MV-4-11 (cell line): ENCODE measurements at regions not wholly inside any gene's neighbourhood (a gene's known extent, or its start where the extent isn't known, plus 50 kb on each side); places are given as distances from the start of the nearest gene placed in this dataset.

ENCODE experiments used
- DNase-seq: peaks from one replicate; lab custom pipeline; 2025; lab: John Stamatoyannopoulos, UW

DNA sequence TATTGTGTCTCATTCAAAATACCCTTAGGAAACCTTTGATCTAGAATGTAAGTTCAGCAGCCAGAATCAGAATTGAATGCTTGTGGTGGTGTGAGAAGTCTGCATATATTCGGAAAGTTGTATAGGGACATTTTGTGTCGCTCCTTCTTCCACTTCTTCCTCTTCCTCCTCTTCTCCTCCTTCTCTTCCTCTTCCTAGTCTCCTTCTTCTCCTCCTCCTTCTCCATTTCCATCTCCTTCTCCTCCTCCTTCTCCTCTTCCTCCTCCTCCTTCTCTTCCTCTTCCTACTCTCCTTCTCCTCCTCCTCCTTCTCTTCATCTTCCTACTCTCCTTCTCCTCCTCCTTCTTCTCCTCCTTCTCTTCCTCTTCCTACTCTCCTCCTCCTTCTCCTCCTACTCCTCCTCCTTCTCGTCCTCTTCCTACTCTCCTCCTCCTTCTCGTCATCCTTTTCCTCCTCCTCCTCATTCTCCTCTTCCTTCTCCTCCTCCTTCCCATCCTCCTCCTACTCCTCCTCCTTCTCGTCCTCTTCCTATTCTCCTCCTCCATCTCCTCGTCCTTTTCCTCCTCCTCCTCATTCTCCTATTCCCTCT lies 749.3 kb upstream of the GOLIM4 start:
- no peak for DNase-seq

DNA sequence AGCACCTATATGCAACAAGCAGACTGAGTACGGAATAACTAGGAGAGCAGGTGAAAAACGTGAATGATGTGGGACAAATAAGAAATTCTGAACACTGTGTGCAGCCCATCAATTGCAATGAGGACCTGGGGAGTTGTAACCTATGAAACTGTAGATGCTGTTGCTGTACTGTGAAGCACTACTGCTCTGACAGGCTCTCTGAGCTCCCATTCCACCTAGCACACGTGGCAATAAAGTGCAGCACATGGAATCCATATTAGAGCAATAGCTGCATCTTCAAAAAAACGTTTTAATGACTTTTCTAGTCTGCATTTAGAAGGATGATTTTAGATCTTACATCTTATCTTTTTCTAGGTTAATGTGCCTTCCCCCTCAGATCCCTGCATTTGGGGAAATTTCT lies 748.7 kb upstream of the GOLIM4 start:
- no peak for DNase-seq

GRCh38 chr3:168843481-168843880 lies 747.8 kb upstream of the GOLIM4 start:
- DNase-seq, result no peak

GRCh38 chr3:168839653-168840052 lies 743.9 kb upstream of the GOLIM4 start:
- DNase-seq, result no peak

DNA sequence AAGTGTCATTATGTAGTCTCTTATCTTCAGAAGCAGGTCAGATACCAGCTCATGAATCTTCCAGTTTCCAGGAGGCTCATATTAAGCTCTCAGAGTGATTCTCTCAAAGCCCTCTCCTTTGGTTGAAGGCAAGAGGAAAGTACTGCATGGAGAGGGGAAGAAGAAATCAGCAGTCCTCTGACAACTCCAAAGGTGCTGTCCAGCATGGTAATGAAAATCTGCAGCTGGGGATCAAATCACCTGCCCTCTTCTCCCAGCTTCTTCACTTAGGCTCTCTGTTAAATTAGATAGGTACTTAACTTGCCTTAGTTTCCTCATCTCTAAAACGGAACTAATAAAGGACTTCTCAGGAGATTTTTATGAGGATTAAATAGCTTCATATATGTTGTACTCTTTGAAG lies 738.8 kb upstream of the GOLIM4 start:
- no peak for DNase-seq

GRCh38 chr3:168828943-168829342 lies 733.2 kb upstream of the GOLIM4 start:
- DNase-seq, result no peak

- DNase-seq, result no peak
These were observed 732.8 kb upstream of the GOLIM4 start for GRCh38 chr3:168828536-168828935.

DNA sequence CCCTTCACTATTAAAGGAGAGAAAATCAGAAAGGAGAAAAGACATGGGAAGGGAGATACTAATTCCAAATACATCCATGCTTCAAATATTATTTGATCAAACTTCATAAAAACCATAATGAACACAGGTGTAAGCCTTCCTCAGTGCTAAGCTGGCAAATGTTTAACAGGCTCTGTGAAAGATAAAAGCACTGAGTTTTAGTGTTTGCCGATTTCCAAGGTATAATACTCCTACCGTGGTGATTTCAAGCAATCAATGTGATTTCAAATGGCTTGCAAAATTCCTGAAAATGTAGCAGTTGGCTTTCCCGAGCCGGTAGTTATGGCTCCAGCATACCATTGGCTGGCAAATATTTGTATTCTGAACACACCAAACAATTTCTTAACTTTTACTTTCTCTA lies 732.3 kb upstream of the GOLIM4 start:
- no peak for DNase-seq

DNA sequence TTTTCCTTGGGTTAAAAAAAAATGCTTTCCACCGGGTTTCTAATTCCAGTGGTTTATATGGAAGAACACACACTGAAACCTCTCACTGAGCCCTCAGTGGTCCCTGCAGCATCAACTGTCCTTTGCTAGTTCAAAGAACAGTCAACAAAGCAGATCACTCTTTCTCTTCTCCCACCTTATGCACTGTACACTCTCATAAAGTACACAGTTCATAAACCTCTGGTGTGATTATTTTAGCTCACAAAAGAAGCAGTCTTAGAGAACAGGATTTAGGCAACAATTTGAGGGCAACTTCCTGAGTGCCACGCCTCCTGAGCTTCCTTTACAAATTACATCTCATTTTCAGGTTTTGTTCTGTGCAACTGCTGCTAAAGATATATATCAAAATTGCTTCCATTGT lies 728.4 kb upstream of the GOLIM4 start:
- DNase-seq, result no peak

DNA sequence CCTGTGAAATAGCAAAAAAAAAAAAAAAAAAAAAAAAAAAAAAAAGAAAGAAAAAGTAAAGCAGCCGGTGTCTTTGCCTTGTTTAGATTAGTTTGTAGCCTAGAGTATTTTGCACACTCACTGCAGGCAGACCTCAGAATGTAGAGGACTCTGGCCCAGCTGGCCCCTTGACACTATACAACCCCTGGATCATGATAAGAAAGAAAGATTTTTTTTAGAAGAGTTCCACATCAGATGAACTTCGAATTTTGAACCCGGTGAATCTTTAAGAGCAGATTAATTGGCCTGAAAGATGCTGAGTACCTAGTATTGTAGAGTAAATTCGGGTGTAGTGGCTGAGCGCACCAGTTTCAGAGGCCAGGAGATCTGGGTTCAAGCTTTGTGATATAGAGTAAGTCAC lies 727.7 kb upstream of the GOLIM4 start:
- DNase-seq, result no peak

- DNase-seq, result no peak
These were observed 725.2 kb upstream of the GOLIM4 start for GRCh38 chr3:168820810-168821415.

DNA sequence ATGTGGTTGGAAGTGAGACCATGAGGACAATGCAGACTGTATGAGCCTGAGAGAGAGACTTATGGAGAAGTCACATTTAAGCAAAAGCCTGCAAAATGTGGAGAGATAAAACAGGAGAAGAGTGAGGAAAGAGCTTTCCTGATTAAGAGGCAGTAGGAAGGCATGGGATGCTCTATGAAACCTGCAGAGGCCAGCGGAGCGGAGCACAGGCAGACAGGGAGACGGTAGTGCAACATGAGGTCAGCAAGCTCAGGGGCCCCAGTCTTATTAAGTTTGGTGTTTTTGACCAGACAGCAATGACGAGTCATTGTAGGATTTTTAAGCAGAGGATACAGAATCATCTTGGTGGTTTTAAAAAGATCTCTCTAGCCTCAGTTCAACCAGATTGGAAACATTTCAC lies 721.5 kb upstream of the GOLIM4 start:
- no peak for DNase-seq

DNA sequence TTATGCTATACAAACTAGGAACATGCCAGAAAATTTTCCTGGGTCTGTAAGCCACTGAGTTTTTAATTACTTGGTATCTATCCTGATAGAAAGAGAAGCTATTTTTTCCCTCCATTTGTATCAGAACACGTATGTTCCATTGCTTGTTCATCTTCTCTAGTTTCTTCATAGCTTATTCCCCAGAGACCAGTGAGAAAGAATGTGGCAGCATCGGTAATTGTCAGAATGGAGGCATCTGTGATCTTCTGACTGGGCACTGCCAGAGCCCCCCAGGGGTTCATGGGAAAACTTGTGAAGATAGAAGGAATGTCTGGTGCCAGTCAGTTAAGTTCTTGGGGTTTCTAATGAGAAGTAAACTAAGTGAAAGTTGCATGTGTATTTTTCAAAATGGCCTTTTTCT lies 720.2 kb upstream of the GOLIM4 start:
- no peak for DNase-seq

DNA sequence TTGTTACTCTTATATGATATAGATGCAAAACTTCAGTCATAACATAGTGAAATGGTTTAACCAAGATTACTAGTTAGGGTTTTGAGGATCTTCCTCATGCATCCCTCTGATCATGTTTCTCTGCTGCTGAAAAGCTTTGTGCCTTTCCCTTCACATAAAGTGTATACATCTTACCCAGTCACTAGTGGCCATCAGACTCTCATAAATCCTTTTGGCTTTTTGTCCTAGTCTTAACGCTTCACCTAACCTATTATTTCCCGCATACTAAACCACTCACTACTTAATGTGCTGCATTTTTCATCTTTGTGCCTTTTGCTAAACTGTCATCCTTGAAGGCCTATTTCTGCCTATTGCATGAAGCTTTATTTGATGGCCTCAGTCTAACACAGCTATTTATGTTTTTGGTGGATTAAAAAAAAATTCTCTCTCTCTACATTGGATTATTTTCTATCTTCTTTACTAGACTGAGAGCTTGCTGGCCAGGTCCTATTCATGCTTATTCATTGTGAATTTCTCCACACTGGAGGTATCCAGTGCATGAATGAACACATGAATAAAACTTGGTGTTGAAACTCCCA lies 717.6 kb upstream of the GOLIM4 start:
- DNase-seq, result no peak

GRCh38 chr3:168812234-168812633 lies 716.5 kb upstream of the GOLIM4 start:
- DNase-seq, result no peak

DNA sequence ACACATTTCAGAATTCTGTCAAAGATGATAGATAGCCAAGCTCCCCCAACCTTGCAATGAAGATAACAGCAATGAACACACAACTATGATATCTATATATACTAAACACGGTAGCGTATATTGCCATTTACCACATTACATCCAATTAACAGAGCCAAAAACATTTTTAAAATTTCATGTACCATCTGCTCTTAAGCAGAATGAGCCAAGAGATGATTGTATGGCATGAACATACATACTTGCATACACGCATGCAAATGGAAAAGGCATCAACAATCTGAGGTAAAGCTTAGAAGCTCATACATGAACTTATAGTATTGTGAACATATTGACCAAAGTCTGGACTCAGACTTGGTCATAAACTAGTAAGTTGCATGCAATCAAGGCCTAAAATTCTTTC lies 712.9 kb upstream of the GOLIM4 start:
- DNase-seq, result no peak

DNA sequence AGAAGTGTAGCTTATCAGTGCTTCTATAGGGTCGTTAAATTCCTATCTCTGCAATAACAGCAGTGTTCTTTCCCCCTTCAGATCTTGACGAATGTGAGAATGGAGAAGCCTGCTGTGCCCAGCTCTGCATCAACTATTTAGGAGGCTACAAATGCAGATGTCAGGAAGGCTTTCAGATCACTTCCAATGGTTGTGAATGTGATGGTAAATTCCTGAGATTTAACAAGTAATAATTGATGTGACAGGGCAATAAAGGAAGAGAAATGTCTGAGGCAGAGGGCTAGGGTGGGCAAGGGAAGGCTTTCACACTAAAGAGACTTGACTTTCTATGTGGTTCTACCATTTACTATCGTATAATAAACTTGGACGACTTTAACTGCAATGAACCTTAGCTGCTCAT lies 711.7 kb upstream of the GOLIM4 start:
- no peak for DNase-seq

DNA sequence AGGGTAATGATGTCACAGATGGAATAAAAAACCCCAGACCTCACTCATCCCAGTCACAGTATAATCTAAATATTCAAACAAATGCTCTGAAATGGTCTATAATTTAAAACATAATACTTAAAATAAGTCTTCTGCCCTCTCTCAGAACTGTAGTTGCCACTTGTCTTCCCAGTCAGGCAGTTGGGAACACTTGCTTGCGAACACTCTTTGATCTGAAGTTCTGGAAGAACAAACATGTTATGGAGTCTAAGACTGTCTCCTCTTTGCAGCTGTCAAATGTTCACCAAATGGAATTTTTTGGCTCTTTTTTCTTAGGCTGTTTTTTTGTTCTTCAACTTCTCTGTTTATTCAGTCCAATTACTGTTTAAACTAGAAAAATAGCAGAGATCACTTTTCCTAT lies 711.1 kb upstream of the GOLIM4 start:
- DNase-seq, result no peak

GRCh38 chr3:168803536-168803935 lies 707.8 kb upstream of the GOLIM4 start:
- no peak for DNase-seq

DNA sequence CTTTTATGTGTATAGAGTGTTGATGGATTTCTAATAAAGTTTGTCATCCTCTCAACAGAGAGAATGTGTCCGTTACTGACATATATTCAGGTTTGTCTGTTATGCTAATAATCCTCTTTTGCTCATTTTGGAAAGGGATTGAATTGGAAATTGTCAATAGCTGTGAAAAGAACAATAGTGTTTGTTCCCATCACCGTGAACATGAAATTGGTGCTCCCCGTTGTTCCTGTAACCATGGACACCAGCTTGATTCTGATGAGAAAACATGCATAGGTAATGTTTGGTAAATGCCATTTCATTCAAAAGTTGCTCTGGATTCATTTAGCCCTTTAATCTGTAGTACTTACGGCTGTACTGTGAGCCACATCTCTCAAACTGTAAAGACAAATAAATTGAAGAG lies 707.0 kb upstream of the GOLIM4 start:
- DNase-seq, result no peak

DNA sequence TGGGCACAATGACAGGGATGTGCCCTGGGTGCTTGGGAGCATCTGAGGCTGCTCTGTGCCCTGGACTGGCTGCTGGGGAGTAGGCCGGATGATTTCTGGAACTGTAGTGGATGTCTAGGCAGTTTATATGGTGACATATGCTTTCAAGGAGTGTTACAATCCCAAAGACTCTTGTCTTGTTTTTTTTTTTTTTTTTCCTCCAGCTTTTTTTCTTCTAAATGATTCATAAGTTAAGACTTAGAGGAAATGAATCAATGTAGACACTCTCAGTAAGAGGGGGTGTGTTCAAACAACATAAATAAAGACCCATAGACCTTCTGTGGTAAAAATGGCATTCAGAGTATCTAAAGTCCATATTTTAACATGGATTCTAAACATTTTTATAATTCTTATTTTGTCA lies 706.1 kb upstream of the GOLIM4 start:
- DNase-seq, result no peak

DNA sequence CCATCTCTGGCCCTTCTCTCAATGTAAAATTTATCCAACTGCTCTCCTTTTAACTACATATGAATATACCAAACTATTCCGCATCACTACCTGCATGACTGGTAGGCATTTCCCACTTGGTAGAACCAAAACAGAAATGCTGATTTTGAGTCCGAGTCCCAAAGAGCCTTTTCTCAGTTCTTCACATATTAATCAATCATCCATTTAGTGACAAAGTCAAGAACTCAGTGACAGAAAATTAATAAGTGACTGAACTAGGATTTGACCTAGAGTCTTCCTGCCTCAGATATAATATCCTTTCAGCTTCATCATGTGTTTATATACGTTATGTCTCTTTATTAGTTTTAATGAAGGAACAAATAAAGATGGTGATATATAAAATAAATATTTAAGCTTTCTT lies 700.6 kb upstream of the GOLIM4 start:
- no peak for DNase-seq

DNA sequence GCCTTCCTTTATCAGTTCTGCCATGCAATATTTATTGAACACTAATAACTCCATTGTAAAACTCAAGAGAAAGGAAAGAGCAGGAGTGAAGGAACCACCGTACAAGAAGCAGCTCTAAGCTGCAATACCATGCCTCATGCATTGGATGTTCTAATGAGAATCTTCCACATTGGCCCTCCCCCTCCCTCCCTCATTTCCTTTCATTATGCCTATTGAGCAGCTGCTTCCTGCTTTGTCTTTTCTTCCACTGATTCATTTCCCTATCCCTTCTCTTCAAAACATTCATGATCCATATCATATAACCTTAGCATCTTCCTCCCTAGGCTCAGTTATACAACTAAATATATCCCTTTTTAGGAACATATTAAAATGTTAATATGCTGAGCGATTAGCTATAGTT lies 698.7 kb upstream of the GOLIM4 start:
- no peak for DNase-seq

DNA sequence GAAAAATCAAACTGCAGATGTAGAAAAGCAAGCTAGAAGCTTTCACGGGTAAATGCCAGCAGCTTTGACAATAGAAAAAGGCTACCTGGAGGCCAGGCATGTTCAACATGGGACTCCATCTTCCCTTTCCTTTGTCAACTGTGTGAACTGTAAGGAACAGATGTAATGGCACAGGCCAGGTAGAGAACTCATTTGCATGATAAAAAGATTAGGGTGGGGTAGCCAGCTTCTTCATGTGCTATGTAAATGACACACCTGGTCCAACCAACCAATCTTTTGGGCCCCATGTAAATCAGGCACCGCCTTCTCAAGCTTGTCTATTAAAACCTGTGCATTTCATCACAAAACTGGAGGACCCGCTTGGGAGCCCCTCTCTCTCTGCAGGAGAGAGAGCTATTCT lies 686.5 kb upstream of the GOLIM4 start:
- no peak for DNase-seq
